ENCODE measurements at regions not wholly inside any gene's neighbourhood (a gene's known extent, or its start where the extent isn't known, plus 50 kb on each side); places are given as distances from the start of the nearest gene placed in this dataset.

DNA sequence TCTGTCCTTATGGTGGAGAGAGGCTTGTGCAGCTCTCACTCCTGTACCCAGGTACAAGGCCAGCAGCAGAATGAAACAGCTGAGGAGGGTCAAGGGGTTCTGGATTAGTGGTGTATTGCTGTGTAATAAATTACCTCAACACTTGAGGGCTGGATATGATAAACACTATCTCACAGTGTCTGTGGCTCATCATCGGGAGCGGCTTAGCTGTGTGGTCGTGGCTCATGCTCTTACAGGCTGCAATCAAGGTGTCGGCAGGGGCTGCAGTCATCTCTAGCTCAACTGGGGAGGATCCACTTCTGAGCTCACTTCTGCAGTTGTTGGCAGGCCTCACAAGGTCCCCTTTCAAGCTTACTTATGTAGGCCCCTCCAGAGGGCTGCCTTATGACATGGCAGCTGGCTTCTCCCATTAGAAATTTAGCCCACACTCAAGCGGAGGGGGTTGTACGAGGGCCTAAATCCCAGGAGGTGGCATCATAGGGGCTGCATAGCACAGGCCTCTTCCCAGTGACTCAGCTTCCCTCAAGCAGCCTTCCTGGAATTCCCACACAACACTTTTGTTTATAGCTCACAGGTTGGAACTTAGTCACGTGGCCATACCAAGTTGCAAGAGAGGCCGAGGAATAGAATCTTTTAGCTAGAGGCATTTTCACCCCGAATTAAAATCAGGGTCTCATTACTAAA lies 148.2 kb upstream of the RPS6KA3 start (continued):
- TF ChIP-seq, protein P1, sequence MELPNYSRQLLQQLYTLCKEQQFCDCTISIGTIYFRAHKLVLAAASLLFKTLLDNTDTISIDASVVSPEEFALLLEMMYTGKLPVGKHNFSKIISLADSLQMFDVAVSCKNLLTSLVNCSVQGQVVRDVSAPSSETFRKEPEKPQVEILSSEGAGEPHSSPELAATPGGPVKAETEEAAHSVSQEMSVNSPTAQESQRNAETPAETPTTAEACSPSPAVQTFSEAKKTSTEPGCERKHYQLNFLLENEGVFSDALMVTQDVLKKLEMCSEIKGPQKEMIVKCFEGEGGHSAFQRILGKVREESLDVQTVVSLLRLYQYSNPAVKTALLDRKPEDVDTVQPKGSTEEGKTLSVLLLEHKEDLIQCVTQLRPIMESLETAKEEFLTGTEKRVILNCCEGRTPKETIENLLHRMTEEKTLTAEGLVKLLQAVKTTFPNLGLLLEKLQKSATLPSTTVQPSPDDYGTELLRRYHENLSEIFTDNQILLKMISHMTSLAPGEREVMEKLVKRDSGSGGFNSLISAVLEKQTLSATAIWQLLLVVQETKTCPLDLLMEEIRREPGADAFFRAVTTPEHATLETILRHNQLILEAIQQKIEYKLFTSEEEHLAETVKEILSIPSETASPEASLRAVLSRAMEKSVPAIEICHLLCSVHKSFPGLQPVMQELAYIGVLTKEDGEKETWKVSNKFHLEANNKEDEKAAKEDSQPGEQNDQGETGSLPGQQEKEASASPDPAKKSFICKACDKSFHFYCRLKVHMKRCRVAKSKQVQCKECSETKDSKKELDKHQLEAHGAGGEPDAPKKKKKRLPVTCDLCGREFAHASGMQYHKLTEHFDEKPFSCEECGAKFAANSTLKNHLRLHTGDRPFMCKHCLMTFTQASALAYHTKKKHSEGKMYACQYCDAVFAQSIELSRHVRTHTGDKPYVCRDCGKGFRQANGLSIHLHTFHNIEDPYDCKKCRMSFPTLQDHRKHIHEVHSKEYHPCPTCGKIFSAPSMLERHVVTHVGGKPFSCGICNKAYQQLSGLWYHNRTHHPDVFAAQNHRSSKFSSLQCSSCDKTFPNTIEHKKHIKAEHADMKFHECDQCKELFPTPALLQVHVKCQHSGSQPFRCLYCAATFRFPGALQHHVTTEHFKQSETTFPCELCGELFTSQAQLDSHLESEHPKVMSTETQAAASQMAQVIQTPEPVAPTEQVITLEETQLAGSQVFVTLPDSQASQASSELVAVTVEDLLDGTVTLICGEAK (IDR thresholded peaks at IDR 0.05): no peak
- TF ChIP-seq, protein P1 (CRISPR knock-in tag; IDR thresholded peaks at IDR 0.05): no peak
- TF ChIP-seq NR2F6 (CRISPR knock-in tag; IDR thresholded peaks at IDR 0.05) (no peak), RBBP5 (IDR thresholded peaks at IDR 0.05; ENCODE audit: borderline replicate concordance, insufficient read depth, low read length, poor library complexity, severe bottlenecking) (no peak)

Data from K562 (cell line).